ENCODE measurements at regions not wholly inside any gene's neighbourhood (a gene's known extent, or its start where the extent isn't known, plus 50 kb on each side); places are given as distances from the start of the nearest gene placed in this dataset.
"Not testable (repeated sequence)": the region's sequence is repeated elsewhere in the genome, so short reads cannot be mapped to it uniquely, and the experiment has no call there.

- peaks cover 30% of the 10 kb centered on the region for H3K9me3 Mint-ChIP-seq
- no peaks in the 10 kb centered on the region for H3K36me3 Mint-ChIP-seq
- no peaks in the 10 kb centered on the region for H3K27me3 Mint-ChIP-seq (ENCODE audit: low read depth)
- no peak for TF ChIP-seq CTCF (IDR thresholded peaks at IDR 0.05; ENCODE audit: unreplicated experiment)
- H3K4me3 Mint-ChIP-seq, result no peak overlapping the region
- H3K4me1 Mint-ChIP-seq, result no peaks in the 10 kb centered on the region
- H3K27ac Mint-ChIP-seq, result no peak overlapping the region
- DNase-seq (ENCODE audit: low spot score in 2 of 2, unreplicated experiment in 2 of 2), result no peak
Observed at GRCh38 chr12:127607146-127607725, 659.7 kb upstream of the TMEM132C start.

GRCh38 chr12:127608359-127608758, 658.6 kb upstream of the TMEM132C start:
- H3K4me3 Mint-ChIP-seq; H3K4me1 Mint-ChIP-seq; H3K36me3 Mint-ChIP-seq; H3K27me3 Mint-ChIP-seq (ENCODE audit: low read depth); H3K27ac Mint-ChIP-seq; DNase-seq (ENCODE audit: low spot score in 2 of 2, unreplicated experiment in 2 of 2): not testable (repeated sequence)
- H3K9me3 Mint-ChIP-seq, result peaks cover 30% of the 10 kb centered on the region

GRCh38 chr12:127613056-127613455, 653.9 kb upstream of the TMEM132C start:
- no peak for DNase-seq (ENCODE audit: low spot score in 2 of 2, unreplicated experiment in 2 of 2)
- Mint-ChIP-seq H3K9me3 (peaks cover under 1% of the 10 kb centered on the region), H3K4me1 (no peaks in the 10 kb centered on the region), H3K4me3 (no peak overlapping the region), H3K27ac (no peak overlapping the region), H3K36me3 (no peaks in the 10 kb centered on the region), H3K27me3 (ENCODE audit: low read depth) (no peaks in the 10 kb centered on the region)
- no peak for TF ChIP-seq CTCF (IDR thresholded peaks at IDR 0.05; ENCODE audit: unreplicated experiment)

- Mint-ChIP-seq H3K4me1 (no peaks in the 10 kb centered on the region), H3K27ac (no peak overlapping the region), H3K27me3 (ENCODE audit: low read depth) (no peaks in the 10 kb centered on the region), H3K9me3 (peaks cover 7% of the 10 kb centered on the region), H3K4me3 (no peak overlapping the region), H3K36me3 (no peaks in the 10 kb centered on the region)
- no peak for DNase-seq (ENCODE audit: low spot score in 2 of 2, unreplicated experiment in 2 of 2)
- TF ChIP-seq CTCF (IDR thresholded peaks at IDR 0.05; ENCODE audit: unreplicated experiment), result no peak
Observed at GRCh38 chr12:127619869-127620734, 646.9 kb upstream of the TMEM132C start.

GRCh38 chr12:127620735-127621355, 646.1 kb upstream of the TMEM132C start:
- no peak overlapping the region for H3K4me3 Mint-ChIP-seq
- H3K27me3 Mint-ChIP-seq (ENCODE audit: low read depth), result no peaks in the 10 kb centered on the region
- peaks cover 7% of the 10 kb centered on the region for H3K9me3 Mint-ChIP-seq
- no peak for TF ChIP-seq CTCF (IDR thresholded peaks at IDR 0.05; ENCODE audit: unreplicated experiment)
- no peak for DNase-seq (ENCODE audit: low spot score in 2 of 2, unreplicated experiment in 2 of 2)
- H3K27ac Mint-ChIP-seq, result no peak overlapping the region
- no peaks in the 10 kb centered on the region for H3K4me1 Mint-ChIP-seq
- H3K36me3 Mint-ChIP-seq, result no peaks in the 10 kb centered on the region

- TF ChIP-seq CTCF (IDR thresholded peaks at IDR 0.05; ENCODE audit: unreplicated experiment), result no peak
- Mint-ChIP-seq H3K27ac (no peak overlapping the region), H3K4me1 (no peaks in the 10 kb centered on the region), H3K27me3 (ENCODE audit: low read depth) (no peaks in the 10 kb centered on the region), H3K36me3 (no peaks in the 10 kb centered on the region), H3K4me3 (no peak overlapping the region), H3K9me3 (peaks cover 7% of the 10 kb centered on the region)
- no peak for DNase-seq (ENCODE audit: low spot score in 2 of 2, unreplicated experiment in 2 of 2)
Observed at GRCh38 chr12:127621366-127621765, 645.6 kb upstream of the TMEM132C start.

Measured in mesothelial cell of epicardium (in vitro differentiated cells).